CD4-positive, alpha-beta T cell treated with Interferon gamma for 1 hour (primary cell): ENCODE measurements at regions not wholly inside any gene's neighbourhood (a gene's known extent, or its start where the extent isn't known, plus 50 kb on each side); places are given as distances from the start of the nearest gene placed in this dataset.
"Not testable (repeated sequence)": the region's sequence is repeated elsewhere in the genome, so short reads cannot be mapped to it uniquely, and the experiment has no call there.

Experiments
- DNase-seq: peaks from one replicate; pipeline ENCODE4 v3.0.0-alpha.2; 2020

DNA sequence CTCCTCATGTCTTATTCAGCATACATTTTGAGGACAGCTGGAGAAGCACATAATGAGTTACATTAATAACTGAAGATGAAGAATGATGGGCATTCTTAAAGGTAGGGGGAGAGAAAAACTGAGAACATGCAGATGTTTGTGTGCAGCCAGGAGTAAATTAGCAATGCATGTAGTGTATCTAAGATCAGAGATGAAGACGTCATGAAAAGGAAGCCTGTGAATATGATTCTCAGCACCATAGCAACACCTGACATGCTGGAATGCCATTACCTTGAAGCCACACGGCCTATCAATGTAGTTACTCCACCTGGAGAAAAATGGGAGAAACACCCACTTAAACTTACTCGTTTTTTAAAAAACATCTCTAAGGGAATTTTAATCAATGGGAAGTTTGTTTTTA is 607.1 kb downstream of the PTPRC start:
- DNase-seq = no peak

DNA sequence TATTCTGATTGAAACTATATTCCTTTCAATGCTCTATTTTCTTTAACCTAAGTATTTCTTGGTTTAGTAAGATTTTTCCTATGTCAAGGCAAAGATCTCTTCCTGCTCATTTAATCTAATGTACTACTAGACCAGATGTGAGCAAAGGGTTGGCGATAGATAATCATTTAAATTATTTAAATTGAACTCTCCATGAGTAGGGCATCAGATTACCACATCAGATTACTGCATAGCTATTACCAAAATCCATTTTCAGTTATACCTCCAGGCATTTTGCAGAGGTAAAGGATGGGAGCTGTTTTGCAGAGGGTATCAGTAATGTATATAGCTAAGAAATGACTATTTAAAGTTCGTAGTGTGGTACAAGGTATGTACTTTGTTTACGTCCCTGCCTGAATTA is 607.9 kb downstream of the PTPRC start:
- no peak for DNase-seq

DNA sequence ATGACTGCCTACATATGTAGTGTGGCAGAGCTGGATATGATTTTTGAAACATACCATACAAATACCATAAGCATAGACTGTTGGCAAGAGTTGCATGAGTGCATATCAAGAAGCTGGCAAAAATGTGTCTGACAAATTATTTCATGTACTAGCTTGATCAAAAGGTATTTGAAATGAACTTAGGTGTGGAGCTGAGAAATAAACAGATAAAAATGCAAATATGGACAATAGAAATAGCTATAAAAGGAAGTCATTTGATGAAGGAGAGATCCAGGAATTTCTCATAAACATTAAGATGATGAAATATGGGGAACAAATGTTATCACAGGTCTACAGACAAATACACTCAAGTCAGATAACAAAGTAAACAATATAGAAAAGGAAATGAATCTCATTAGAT is 609.1 kb downstream of the PTPRC start:
- no peak for DNase-seq

DNA sequence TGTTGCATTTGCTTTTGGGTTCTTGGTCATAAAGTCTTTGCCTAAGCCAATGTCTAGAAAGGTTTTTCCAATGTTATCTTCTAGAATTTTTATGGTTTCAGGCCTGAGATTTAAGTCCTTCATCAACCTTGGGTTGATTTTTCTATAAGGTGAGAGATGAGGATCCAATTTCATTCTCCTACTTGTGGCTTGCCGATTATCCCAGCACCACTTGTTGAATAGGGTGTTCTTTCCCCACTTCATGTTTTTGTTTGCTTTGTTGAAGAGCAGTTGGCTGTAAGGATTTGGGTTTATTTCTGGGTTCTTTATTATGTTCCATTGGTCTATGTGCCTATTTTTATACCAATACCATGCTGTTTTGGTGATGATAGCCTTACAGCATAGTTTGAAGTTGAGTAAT is 615.2 kb downstream of the PTPRC start:
- DNase-seq = not testable (repeated sequence)

DNA sequence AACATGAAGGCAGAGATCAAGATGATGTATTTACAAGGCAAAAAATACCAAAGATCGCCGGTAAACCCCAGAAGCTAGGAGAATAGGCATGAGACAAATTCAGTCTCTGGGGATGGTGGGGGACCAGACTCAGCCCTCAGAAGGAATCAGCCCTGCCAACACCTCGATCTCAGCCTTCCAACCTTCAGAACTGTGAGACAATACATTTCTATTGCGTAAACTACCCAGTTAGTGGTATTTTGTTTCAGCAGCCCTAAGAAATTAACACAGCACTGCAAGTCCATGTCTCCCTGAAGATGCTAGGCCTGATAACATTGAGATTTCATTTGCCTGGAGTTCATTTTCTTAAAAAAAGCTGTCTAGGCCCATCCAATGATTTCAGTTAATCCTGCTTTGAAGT is 622.5 kb downstream of the PTPRC start:
- no peak for DNase-seq

DNA sequence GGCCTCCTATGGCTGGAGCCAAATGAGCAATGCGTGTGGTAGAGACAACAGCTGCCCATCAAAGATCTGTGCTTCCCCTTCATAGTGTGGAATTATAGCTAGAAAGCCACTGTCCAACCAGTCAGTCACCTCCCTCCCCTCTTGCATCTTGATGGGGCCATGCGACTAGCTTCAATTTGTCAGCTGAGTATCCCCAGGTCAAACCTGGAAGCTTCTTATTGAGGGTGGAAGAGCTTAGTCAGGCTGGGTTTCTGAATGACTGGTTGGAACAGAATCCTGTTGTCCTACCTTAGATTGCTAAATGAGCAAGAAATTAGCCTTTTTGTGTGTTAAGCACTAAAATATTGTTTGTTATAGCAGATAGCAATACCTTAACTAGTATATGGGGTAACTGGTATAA is 625.4 kb downstream of the PTPRC start:
- no peak for DNase-seq

DNA sequence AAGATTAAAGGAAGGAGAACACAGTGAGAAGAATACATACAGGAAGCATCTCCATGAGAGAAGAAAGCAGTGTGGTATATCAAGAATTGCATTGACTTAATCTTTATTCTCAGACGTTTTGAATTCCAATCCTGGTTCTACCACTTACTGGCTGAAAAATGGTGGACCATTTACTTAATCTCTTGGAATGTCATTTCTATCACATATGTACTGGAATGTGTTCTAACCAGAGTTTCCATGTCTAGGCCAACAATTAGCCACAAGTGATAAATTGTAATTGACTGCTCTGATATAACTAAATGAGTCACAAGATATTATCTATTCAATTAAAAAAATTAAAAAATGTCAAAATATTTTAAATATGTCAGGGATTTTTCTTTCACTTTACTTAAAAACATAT is 626.1 kb downstream of the PTPRC start:
- DNase-seq = no peak

DNA sequence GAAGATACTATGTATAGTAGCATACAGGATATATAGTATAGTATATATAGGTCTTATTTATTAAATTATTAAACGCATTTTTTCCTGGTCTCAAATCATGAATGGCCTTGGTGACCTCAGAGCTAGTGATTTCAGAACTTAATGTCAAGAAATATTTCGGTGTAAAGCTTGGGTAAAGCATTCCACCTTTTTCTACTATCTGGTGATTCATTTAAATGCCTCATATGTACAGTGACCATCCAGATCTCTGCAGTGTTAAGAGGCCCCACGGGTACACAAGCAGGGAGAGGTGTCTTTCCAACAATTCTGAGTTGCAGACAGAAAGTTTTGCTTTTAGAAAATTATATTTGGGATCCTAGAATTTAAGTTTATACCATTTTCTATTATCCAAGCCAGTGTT is 626.5 kb downstream of the PTPRC start:
- DNase-seq = no peak

DNA sequence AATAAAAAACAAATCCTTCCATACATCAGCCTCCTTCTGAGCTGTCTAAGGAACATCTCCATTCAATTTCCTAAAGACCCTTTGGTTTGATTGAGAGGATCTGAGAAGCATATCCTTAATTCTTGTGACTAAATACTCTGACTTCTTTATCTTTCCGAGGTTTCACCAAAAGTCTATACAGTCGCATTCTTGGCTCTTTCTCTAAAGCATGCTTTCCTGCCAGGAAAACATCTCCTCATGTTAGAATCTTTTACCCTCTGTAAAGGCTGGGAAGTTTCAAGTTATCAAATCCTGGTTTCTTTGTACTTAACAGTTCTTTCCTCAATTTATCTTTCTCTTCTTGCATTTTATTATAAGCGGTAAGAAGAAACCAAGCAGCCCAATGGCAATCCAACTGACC is 630.4 kb downstream of the PTPRC start:
- DNase-seq = no peak

DNA sequence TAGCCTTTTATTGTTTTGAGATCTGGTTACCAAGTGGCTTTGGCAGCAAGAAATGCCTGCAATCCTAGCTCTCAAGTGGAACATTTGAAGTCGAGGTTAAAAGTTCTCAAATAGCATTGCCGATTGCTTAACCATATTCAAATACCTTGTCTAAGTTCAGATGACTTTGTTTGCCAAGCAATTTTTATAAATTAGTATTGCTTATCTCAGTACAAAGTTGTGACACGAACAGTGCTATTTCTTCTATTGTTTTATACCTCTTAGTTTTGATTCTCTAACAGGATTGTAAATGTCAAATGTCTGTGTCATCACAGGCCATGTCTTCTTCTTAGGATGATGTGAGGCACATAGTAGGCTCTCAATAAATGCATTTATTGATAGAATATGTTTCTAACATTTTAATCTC is 633.3 kb downstream of the PTPRC start:
- no peak for DNase-seq

DNA sequence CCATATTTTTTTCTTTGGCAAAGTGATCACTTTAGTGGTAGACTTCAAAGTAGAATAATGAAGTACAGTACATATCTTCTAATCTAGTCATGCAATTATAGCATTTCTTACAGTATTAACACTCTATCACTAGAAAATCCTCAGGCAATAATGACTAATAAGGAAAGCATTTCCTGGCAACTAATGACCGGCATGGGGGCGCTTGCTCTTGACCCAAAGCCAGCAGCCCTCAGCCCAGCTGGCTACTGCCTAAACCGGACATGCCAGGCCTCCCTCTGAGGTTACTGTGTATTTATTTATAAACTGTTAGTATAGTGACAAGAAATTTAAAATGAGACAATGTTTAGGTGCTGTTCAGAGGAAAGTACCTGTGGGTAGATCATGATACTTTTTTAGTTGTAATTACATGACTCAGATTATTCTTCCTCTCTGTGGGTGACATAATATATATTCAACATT is 633.8 kb downstream of the PTPRC start:
- DNase-seq = no peak

DNA sequence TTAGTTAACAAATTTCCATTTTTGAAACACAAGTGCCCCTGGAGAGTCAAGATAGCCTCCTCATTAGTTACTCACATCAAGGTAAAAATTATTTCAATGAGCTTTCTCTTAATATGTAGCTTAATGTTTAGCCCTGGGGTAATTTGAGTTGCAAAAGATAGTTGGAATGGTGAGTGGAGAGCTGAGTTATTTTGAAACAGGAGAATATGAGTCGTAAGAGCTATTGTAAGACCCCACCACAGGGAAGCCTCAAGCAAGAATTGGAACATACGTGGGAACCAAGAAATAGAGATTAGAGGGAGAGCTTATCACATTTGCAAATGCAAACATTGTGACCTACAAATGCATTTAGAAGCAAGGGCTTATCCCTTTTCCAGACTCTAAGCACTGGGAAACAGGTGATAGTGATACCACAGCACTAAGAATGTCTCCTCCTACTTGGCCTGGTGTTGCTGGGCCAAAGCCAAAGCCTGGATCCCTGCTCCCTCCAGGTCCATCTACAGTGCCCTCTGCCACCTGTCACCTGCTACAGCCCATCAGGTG is 635.1 kb downstream of the PTPRC start:
- no peak for DNase-seq

DNA sequence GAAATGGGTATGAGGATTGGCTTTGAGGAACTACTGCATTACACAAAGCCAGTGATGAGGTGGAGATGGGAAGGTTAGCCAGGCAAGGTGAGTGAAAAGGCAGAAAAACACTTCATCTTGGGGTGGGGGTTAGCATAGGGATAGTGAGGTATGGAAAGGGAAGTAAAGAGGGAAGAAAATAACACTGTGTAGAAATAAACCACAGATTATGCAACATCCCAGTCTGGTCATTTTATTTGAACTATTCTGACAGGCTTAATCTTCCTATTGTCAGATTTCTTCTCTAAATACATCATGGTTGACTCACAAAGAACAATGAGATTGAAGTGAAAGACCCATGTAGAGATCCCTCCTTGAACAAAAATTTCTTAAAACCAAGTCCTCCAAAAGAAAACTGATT is 640.2 kb downstream of the PTPRC start:
- no peak for DNase-seq

DNA sequence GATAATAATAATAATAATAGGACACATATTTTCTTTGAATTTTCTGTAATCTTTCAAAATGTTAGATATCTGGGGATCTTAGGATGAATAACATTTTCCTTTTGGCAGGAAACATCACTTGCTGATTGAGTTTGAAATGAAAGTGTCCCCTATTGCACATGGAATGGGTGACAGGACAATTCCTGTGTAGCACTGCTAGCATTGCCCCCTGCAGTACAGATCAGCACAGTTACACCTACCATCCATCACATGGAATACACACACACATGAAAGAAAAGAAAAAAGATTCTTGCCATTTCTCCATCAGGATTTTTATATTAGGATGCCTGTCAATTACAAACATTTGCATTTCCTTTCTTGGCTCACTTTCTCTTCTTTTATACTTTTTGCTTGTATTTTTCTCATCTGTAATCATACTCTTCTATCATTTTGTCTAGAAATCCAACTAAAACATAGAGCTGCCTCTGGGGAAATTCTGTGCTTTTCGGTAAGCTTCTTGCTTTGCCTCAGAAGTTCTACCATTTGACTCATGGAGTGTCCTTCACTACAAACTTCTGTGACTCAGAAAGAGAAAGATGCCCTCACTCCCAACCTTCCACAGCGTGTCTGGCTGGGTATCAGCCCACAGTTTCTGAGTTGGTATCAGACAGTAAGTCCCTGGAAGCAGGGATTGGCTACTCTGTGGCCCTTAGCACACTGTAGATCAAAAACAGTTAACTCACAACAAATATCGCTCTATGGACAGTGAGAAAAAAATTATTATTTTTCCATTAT is 641.2 kb downstream of the PTPRC start:
- no peak for DNase-seq

DNA sequence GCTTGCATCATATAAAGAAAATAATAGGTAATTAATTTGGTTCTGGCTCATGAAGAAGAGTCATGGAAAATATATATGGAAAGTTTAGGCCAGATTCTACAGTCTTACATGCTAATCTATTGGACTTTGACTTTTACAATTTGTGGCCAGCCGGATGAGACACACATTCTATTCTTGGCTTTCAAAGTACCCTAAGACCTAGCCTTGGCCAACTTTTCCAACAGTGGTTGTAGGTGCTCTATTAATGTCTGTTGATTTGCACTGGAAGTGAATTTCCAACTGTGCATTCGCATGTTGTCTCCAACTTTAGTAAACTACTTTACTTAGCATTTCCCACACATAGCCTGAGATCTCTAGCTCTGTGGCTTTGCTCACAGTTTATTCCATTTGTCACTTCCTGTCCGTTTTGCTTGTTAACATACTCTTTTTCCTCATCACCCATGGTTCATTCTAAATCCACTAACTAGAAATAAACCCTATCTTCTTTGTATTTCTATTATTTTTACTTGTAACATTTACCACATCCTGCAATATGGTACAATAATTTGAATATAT is 644.0 kb downstream of the PTPRC start:
- no peak for DNase-seq

DNA sequence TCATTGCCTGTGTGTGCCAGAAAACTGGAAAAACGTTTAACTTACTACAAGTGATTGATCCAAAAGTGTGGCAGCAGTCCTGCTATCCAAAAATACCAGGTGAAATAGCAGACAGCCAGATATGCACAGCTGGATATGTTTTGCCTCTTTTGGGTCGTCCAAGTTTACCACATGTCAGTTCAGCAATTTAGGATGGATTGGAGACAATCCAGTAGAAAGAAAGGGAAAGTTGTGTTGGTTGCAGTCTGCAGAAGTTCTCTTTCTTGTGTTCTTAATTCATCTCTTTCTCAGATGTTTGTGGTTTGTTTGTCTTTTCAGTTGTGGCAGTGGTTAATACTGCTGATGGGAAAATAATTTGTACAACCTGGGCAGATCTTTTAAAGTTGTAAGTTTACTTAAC is 645.0 kb downstream of the PTPRC start:
- no peak for DNase-seq

DNA sequence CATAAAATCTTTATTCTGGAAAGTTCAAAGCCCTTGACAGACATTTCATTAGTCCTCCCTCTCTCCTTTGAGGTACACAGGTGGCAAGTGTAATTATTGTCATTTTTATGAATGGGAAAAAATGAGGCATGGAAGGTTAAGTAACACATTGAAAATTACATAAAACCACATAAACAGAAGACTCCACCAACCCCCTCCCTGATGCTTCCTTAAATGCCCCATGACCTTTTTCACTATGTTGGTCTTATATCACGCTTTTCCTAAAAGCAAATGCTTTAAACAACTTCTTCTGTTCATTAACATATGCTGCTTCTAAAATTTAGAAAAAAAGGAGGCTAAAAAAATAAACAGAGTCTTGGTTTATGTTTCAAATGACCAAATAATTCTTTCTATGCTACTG is 648.4 kb downstream of the PTPRC start:
- DNase-seq = no peak

DNA sequence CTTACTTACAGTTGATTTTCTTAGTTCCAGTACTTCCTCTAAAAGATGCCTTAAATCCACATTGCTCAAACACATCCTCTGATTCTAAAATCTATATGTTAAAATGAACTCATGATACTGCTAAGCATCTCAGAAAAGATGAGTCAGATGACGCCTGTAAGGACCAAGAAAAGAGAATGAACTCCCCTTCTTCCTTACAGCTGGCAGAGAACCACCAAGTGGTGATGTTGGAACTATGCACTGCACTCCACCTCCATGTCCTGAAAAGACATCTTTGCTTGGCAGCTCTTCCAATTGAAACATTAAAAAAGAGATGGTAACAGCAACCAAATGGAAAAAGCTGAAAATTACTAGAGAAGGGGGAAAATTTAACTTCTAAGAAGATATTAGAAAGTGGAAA is 648.8 kb downstream of the PTPRC start:
- DNase-seq = no peak

DNA sequence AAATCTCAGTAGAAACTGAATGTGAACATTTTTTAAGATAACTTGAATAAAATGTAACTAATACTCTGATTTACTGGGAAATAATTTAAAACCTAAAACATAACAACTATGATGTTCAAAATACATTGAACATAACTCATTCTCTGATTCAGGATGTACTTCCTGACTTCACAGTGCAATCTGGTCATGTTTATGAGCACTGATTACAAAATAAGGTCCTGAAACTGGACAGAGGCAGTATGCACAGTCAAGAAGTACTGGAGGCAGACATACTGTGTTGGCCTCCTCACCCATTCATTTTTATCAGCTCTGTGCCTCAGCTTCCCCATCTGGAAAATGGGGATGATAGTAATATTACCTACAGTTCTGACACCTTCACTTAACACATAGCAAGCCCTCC is 651.3 kb downstream of the PTPRC start:
- DNase-seq = no peak

DNA sequence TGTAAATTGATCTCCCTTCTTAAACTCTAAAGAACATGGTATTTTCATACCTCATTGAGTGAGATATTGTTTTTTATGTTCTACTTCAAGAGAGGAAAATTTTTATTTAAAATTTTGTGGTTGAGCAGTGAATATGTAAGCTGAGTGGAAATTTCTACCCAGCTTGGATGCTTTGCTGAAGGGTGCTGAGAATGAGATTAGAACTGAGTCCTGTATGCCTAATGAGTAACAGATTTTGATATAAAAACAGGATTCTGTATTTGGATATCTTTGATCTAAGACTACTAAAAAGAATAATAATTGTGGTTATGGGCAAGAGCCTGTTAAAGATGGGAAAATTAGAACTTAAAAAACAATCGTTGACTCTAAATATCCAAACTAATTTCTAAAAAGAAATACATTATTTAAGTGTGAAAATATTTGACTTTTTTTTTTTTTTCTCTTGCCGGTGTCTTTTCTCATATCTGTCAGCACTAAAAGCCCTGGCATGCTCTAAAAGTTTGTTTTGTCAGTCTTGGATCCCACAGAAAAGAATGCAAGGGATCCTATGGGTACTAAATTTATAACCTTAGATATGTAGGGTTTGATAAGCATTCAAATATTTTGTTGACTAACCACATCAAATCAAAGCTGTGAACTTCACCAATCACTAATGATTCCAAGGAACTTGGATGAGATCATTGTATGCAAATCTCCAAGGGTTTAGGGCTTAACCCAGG is 652.3 kb downstream of the PTPRC start:
- no peak for DNase-seq

DNA sequence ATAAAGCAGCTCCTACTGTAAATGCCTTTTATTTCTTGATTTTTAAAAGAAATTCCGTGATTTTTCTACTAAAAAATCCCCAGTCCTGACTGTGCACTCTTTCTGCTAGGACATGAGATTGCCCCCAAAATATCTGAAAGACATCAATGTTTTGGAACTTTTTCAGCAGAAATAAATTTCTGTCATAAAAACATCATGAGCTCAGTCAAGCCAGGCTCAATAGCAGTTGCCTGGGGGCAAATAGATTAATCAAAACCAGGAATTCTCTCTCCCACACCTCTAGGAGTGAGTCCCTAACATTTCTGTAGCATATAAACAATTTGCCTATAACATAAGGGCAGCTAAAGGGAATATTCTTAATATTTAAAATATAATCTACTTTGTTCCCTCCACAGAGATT is 654.1 kb downstream of the PTPRC start:
- DNase-seq = no peak

DNA sequence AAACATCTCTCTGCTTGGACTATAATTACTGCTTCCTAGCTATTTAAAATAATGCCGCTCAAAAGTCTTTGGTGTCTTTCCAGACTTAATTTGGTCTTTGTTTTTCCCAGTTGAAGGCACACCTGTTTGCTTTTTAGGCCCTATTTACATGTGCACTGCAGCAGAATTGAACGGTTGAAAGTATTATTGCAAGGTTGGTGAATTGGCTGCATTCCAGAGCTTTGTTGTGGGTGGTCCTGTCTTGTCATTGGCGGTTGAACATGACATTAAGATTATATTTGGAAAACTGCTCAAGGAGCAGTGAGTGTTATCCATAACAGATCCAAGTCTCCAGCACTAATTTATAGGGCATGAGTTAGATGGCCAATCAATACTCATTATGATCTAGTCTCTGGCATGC is 656.3 kb downstream of the PTPRC start:
- DNase-seq = no peak

DNA sequence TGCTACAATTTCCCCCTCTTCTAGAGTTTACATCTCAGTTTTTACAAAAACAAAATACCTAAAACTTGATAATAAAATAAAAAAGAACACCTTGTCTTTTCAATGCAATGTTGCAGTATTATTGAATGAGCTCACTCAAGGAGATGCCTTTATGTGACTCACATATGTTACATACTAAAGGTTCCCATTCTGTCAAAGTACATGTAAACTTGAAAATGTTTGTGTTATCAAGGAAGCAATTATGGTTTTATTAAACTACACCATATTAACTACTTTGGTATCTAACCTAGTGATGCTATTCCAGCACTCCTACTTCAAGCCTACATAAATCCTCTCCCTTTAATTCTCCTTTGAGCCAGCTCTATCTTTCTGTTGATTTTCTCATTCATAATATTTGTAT is 658.3 kb downstream of the PTPRC start:
- no peak for DNase-seq

DNA sequence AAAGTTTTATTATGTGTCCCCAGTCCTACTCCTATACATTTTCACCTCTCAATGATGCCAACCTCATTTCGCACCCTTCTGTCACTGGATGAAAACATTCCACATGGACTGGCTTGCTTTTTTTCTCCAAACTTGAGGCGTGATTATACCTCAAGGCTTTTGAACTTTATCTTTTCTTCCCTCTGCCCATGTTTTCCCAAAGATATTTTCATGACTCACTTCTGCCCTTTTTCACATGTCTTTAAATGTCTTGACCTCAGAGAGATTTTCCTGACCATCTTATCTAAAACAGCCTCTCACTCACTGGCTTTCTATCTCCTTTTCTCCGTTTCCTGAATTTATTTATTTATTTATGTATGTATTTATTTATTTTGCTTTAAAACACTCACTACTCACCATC is 659.0 kb downstream of the PTPRC start:
- no peak for DNase-seq
